GM12891 (cell line): ENCODE measurements at regions not wholly inside any gene's neighbourhood (a gene's known extent, or its start where the extent isn't known, plus 50 kb on each side); places are given as distances from the start of the nearest gene placed in this dataset.

Experiments
- DNase-seq: peaks from one replicate; pipeline ENCODE4 v3.0.0; 2011; ENCODE audit warnings: low spot score; ENCODE audit not compliant: insufficient read length
- FAIRE-seq: peaks from 2 replicates; lab custom pipeline; 2011; peaks lifted over from hg19 to GRCh38; lab: Jason Lieb, UNC
- PAX5 ChIP-seq: IDR thresholded peaks from 2 replicates; pipeline ENCODE4 v1.6.1; 2011; ENCODE audit warnings: low read length, moderate library complexity, mild to moderate bottlenecking; ENCODE audit not compliant: insufficient read depth, severe bottlenecking
- POLR2A ChIP-seq: IDR thresholded peaks from 2 replicates; pipeline ENCODE4 v1.6.1; 2011; ENCODE audit warnings: low read depth, low read length, control low read depth
- POLR2AphosphoS5 ChIP-seq: IDR thresholded peaks from 2 replicates; pipeline ENCODE4 v1.6.1; 2011; ENCODE audit warnings: low read depth, low read length, control low read depth
- POU2F2 ChIP-seq: IDR thresholded peaks from 2 replicates; pipeline ENCODE4 v1.6.1; 2011; ENCODE audit warnings: low read depth, mild to moderate bottlenecking, control low read depth, low read length, moderate library complexity
- SPI1 ChIP-seq: IDR thresholded peaks from 2 replicates; pipeline ENCODE4 v1.6.1; 2011; ENCODE audit warnings: low read depth, low read length, control low read depth
- TAF1 ChIP-seq: IDR thresholded peaks from 2 replicates; pipeline ENCODE4 v1.6.1; 2011; ENCODE audit warnings: low read depth, low read length, control low read depth

DNA sequence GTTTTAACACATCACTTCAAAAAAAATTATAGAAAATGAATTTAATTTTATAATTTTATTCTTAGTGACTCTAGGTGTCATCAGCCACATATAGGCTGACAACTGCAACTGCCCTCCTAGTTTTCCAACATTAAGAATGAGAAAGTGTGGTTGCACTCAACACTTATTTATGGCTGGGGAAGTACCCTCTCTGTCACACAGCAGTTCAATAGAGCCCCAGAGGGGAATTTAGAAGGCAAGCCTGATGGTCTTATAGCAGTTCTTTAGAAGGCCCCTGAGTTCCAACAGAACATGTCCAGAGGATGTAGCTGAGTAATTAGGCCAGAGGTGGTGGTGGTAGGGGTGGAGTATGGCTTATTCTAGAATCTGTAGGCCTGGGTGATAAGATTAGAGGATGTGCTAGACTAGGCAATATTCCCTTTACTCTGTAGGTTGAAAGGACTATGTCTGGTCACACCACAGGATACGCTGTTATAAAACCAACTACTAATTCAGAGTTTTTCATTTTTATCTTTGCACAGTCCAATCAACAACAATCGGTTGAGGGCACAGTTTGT is 226.5 kb upstream of the CITED2 start:
- no peak for TF ChIP-seq PAX5
- TF ChIP-seq SPI1: 0 out of 2 replicates have a peak, but pooled peaks have one; percentile 7
- no peak for TF ChIP-seq TAF1
- TF ChIP-seq POLR2A: no peak
- TF ChIP-seq POU2F2: no peak
- TF ChIP-seq POLR2AphosphoS5: no peak
- FAIRE-seq (peak; percentile 70), DNase-seq (peak; percentile 21)

DNA sequence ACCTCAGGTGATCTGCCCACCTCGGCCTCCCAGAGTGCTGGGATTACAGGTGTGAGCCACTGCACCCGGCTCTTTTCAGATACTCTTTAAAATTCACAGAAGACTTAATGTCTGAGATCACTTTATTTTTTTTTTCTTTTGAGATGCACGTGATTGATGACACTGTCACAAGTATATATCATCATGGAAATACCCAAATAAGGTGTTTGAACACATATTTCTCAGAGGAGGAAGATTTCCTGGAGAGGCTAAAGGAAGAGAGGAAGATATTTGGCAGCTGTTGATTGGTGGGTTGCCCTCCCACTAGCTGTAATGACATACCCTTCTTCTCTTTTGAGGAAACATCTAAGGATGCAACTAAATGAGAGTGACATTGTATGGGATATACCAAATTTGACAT is 225.9 kb upstream of the CITED2 start:
- DNase-seq (no peak), FAIRE-seq (no peak)
- TF ChIP-seq PAX5: no peak
- TF ChIP-seq POLR2AphosphoS5: no peak
- TF ChIP-seq TAF1: no peak
- no peak for TF ChIP-seq POLR2A
- no peak for TF ChIP-seq POU2F2
- no peak for TF ChIP-seq SPI1

DNA sequence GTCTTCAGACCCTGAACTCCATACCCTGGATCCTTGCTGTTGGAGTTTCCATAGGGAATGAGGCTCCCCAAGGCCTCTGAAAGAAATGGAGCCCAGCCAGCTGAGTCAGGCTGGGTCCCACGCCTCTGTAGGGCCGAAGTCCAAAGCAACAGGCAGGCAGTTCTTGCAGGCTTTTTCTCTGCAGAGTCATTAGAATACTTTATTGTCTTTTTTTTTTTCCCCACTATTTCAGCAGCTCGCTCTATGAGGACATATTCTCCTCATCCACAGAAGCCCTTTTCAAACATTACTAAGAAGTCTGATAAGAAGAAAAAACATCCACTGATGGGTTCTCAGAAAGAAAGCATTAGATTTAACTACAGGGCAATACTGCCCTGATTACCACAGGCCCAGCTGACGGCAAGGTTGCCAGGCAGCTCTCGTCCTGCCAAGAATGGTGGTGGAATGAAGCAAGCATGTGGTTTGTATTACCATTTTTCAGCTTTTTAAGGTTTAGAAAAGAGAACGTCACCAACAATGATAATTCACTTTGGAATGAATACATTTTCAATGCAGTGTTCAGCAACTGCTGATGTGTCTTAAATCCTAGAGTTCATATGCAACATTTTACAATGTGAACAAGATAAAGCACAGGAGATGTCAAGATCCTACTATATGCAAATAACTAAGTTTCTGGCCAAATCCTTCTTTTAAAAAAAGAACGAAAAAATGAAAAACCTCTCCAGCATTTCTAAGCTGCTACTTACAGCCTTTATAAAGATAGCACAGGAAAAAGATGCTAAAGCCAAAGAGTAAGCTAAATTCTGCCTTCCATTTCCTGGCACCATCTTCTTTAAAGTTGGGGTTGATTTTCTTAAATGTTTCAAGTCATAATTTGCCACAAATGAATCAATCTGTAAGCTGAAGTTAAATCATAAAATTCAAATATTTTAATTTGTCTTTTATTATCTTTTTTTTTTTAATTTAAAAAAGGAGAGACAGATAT is 223.6 kb upstream of the CITED2 start:
- no peak for FAIRE-seq
- no peak for DNase-seq

DNA sequence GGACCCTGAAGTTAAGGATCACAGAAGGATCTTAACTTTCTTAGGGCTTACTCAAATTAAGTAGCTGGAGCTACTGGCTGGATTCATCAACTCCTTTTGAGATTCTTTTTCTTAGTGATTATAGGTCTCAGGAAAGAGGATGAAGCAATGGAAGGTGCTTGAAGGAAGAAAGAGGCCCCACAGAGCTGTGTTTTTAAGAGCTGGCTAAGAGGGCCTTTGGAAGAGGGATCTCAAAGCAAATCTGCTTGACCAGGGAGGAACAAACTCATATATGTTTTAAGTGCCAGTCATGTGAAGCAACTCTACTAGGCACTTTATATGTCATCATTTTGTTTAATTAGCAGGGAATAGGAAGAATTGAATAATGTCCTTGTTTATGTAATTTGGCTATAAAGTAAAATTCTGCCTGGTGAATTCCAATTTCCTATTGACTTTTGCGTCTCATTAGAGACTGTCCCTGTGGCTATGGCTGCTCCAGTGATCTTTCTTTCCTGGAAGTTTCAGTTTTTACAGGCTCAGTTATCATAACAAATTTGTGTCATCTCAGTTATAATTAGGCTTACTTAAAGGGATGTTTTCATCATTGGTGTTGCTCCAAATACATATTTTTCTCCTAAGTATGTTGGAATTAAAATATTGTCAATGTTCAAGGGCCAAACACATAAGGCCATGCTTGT is 222.8 kb upstream of the CITED2 start:
- DNase-seq: no peak
- FAIRE-seq: no peak

More for the DNA sequence above, 223.6 kb upstream of the CITED2 start:
- TF ChIP-seq PAX5: no peak

GRCh38 chr6:139595183-139595582 is 220.7 kb upstream of the CITED2 start:
- TF ChIP-seq POLR2A (no peak), PAX5 (no peak)
- DNase-seq (no peak), FAIRE-seq (no peak)

More for the DNA sequence above, 222.8 kb upstream of the CITED2 start:
- TF ChIP-seq PAX5 (no peak), POU2F2 (no peak), POLR2AphosphoS5 (no peak), POLR2A (no peak), TAF1 (no peak), SPI1 (no peak)

- FAIRE-seq (no peak), DNase-seq (no peak)
- TF ChIP-seq TAF1 (no peak), POU2F2 (no peak), PAX5 (no peak), POLR2A (no peak), SPI1 (no peak), POLR2AphosphoS5 (no peak)
Observed at GRCh38 chr6:139594333-139594965, 220.0 kb upstream of the CITED2 start.

GRCh38 chr6:139593081-139593480 is 218.6 kb upstream of the CITED2 start:
- FAIRE-seq (no peak), DNase-seq (no peak)
- TF ChIP-seq POU2F2 (no peak), TAF1 (no peak), POLR2AphosphoS5 (no peak), PAX5 (no peak)

GRCh38 chr6:139592011-139592410 is 217.6 kb upstream of the CITED2 start:
- DNase-seq: no peak
- TF ChIP-seq SPI1 (no peak), POLR2A (no peak), PAX5 (no peak), POU2F2 (no peak), POLR2AphosphoS5 (no peak), TAF1 (no peak)
- peak; percentile 26 for FAIRE-seq

DNA sequence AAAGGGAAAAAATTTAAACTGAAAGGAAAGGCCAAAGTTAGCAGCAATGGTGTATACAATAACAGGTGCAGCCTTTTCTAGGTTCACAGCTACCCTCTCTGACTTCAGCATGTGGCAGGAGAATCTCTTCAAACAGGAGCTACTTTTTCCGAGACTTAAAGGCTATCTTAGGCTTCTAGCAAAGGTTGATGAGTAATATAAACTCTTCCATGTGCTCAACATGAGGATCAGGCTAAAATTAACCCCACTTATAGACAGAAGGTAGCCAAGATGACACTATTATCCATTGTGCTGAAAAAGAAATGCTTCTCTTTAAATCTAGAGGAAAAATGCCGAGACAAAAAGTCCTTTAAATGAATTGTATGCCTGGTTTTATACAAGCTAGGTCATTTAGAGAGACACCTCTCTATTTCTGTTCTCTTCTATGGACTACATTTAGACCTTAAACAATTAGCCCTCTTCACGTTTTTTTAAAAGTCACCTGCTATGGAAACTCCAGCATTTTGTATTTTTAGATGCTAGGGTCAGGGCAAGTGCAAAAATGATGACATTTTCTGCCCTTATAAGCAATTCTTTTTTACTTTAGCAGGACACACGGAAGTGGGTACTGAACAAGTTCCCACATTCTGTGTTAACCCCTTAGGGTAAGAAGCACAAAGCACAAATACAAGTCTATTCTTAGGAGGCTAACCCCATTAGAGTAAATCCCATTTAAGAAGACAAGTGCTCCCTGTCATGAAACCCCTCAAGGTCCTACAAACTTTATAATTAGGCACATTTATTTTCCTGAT is 216.8 kb upstream of the CITED2 start:
- TF ChIP-seq POLR2AphosphoS5 (no peak), SPI1 (no peak), TAF1 (no peak), POU2F2 (no peak), POLR2A (no peak)
- FAIRE-seq: no peak
- no peak for DNase-seq
